MM.1S (cell line): ENCODE measurements at regions not wholly inside any gene's neighbourhood (a gene's known extent, or its start where the extent isn't known, plus 50 kb on each side); places are given as distances from the start of the nearest gene placed in this dataset.

Experiments used
- DNase-seq: peaks from one replicate; pipeline ENCODE4 v3.0.0-alpha.2; 2015
- H2AFZ ChIP-seq: fragments of 300-600 bp; sonication (generic); 2 replicates; pipeline ENCODE4 v1.6.0; 2016; ENCODE audit warnings: antibody characterized with exemption, low read length
- H3F3A ChIP-seq: fragments of 300-600 bp; sonication (generic); 2 replicates; pipeline ENCODE4 v1.6.1; 2016; ENCODE audit warnings: mild to moderate bottlenecking, antibody characterized with exemption, low read length, moderate library complexity, mixed read lengths; ENCODE audit not compliant: insufficient read depth
- H3K27ac ChIP-seq: fragments of 300-600 bp; sonication (generic); 2 replicates; pipeline ENCODE4 v1.5.1; 2016; ENCODE audit warnings: mild to moderate bottlenecking, low read length
- H3K27me3 ChIP-seq: fragments of 300-600 bp; sonication (generic); replicated peaks from 2 replicates; pipeline ENCODE4 v1.6.0; 2016; ENCODE audit warnings: low read length; ENCODE audit not compliant: insufficient read depth
- H3K36me3 ChIP-seq: fragments of 300-600 bp; sonication (generic); replicated peaks from 2 replicates; pipeline ENCODE4 v1.6.1; 2016; ENCODE audit warnings: mild to moderate bottlenecking, low read length, mixed read lengths; ENCODE audit not compliant: insufficient read depth
- H3K4me1 ChIP-seq: fragments of 300-600 bp; sonication (generic); 2 replicates; pipeline ENCODE4 v1.6.1; 2016; ENCODE audit warnings: low read length, mixed read lengths
- H3K4me2 ChIP-seq: fragments of 300-600 bp; sonication (generic); 2 replicates; pipeline ENCODE4 v1.6.0; 2016; ENCODE audit warnings: low read depth, low read length
- H3K4me3 ChIP-seq: fragments of 300-600 bp; sonication (generic); 2 replicates; pipeline ENCODE4 v1.5.1; 2016; ENCODE audit warnings: low read length, mixed read lengths
- H3K79me2 ChIP-seq: fragments of 300-600 bp; sonication (generic); 2 replicates; pipeline ENCODE4 v1.6.1; 2016; ENCODE audit warnings: mixed run types, low read length, mixed read lengths
- H3K9ac ChIP-seq: fragments of 300-600 bp; sonication (generic); 2 replicates; pipeline ENCODE4 v1.6.1; 2016; ENCODE audit warnings: low read length, mixed read lengths
- H3K9me2 ChIP-seq: fragments of 300-600 bp; sonication (generic); replicated peaks from 2 replicates; pipeline ENCODE4 v1.6.1; 2016; ENCODE audit warnings: mild to moderate bottlenecking, low read length, mixed read lengths; ENCODE audit not compliant: insufficient read depth
- H3K9me3 ChIP-seq: fragments of 300-600 bp; sonication (generic); replicated peaks from 2 replicates; pipeline ENCODE4 v1.6.1; 2016; ENCODE audit warnings: mild to moderate bottlenecking, low read length, mixed read lengths; ENCODE audit not compliant: insufficient read depth
- H4K20me1 ChIP-seq: fragments of 300-600 bp; sonication (generic); 2 replicates; pipeline ENCODE4 v1.6.1; 2016; ENCODE audit warnings: mild to moderate bottlenecking, low read length, moderate library complexity, mixed read lengths; ENCODE audit not compliant: insufficient read depth
- CTCF ChIP-seq: fragments of 300-600 bp; sonication (generic); IDR thresholded peaks from 2 replicates; pipeline ENCODE4 v1.5.1; 2016; ENCODE audit warnings: antibody characterized with exemption, low read length, mixed read lengths
- EZH2 ChIP-seq: fragments of 300-600 bp; sonication (generic); optimal IDR thresholded peaks from 2 replicates; pipeline ENCODE3; 2017; ENCODE audit warnings: low read depth, mild to moderate bottlenecking, antibody characterized with exemption, low read length, mixed read lengths
- EZH2phosphoT487 ChIP-seq: fragments of 300-600 bp; sonication (generic); IDR thresholded peaks from 2 replicates; pipeline ENCODE4 v1.6.1; 2018; ENCODE audit warnings: antibody characterized with exemption, low read length

GRCh38 chr2:136175466-136175865 lies 57.5 kb upstream of the CXCR4 start:
- Histone ChIP-seq H3K27me3 (no peaks in the 10 kb centered on the region), H3K9me3 (no peaks in the 10 kb centered on the region), H4K20me1 (no peaks in the 10 kb centered on the region), H3K27ac (no peak overlapping the region), H3K4me2 (no peak overlapping the region), H2AFZ (no peak overlapping the region), H3K9me2 (no peaks in the 10 kb centered on the region), H3K36me3 (no peaks in the 10 kb centered on the region), H3K79me2 (no peaks in the 10 kb centered on the region), H3K4me1 (no peaks in the 10 kb centered on the region), H3K9ac (no peak overlapping the region), H3K4me3 (no peak overlapping the region), H3F3A (no peaks in the 10 kb centered on the region)
- DNase-seq = no peak
- no peak for TF ChIP-seq EZH2
- no peak for TF ChIP-seq EZH2phosphoT487

- no peak overlapping the region for H3K4me3 ChIP-seq
- no peaks in the 10 kb centered on the region for H3K9me2 ChIP-seq
- H3K9me3 ChIP-seq = no peaks in the 10 kb centered on the region
- H2AFZ ChIP-seq = no peak overlapping the region
- H3K27me3 ChIP-seq = no peaks in the 10 kb centered on the region
- DNase-seq = no peak
- no peaks in the 10 kb centered on the region for H3K4me1 ChIP-seq
- H3K79me2 ChIP-seq = no peaks in the 10 kb centered on the region
- no peak overlapping the region for H3K4me2 ChIP-seq
- no peaks in the 10 kb centered on the region for H3K36me3 ChIP-seq
- no peak overlapping the region for H3K9ac ChIP-seq
- H4K20me1 ChIP-seq = no peaks in the 10 kb centered on the region
- H3F3A ChIP-seq = no peaks in the 10 kb centered on the region
- TF ChIP-seq EZH2phosphoT487 = no peak
- TF ChIP-seq CTCF = no peak
- no peak for TF ChIP-seq EZH2
- H3K27ac ChIP-seq = no peak overlapping the region
Observed at GRCh38 chr2:136173126-136173525, 55.2 kb upstream of the CXCR4 start.

GRCh38 chr2:136171223-136171622 lies 53.3 kb upstream of the CXCR4 start:
- Histone ChIP-seq H2AFZ (no peak overlapping the region), H4K20me1 (no peaks in the 10 kb centered on the region), H3K4me1 (no peaks in the 10 kb centered on the region), H3K9ac (no peak overlapping the region), H3K27me3 (no peaks in the 10 kb centered on the region), H3K9me2 (no peaks in the 10 kb centered on the region), H3K9me3 (no peaks in the 10 kb centered on the region), H3K4me3 (no peak overlapping the region), H3K36me3 (no peaks in the 10 kb centered on the region), H3K4me2 (no peak overlapping the region), H3K27ac (no peak overlapping the region), H3K79me2 (no peaks in the 10 kb centered on the region), H3F3A (no peaks in the 10 kb centered on the region)
- DNase-seq = no peak
- TF ChIP-seq EZH2phosphoT487 (no peak), CTCF (no peak), EZH2 (no peak)

- Histone ChIP-seq H3K27me3 (no peaks in the 10 kb centered on the region), H3K79me2 (no peaks in the 10 kb centered on the region), H3K4me2 (no peak overlapping the region), H2AFZ (no peak overlapping the region), H3F3A (no peaks in the 10 kb centered on the region), H3K36me3 (no peaks in the 10 kb centered on the region), H3K27ac (no peak overlapping the region), H3K9me3 (no peaks in the 10 kb centered on the region), H3K4me3 (no peak overlapping the region), H4K20me1 (no peaks in the 10 kb centered on the region), H3K9ac (no peak overlapping the region), H3K4me1 (no peaks in the 10 kb centered on the region), H3K9me2 (no peaks in the 10 kb centered on the region)
- DNase-seq = no peak
- TF ChIP-seq EZH2 = no peak
- TF ChIP-seq EZH2phosphoT487 = no peak
- TF ChIP-seq CTCF = no peak
Observed at GRCh38 chr2:136168720-136169119, 50.8 kb upstream of the CXCR4 start.
